IMR-90 (cell line): ENCODE measurements at regions not wholly inside any gene's neighbourhood (a gene's known extent, or its start where the extent isn't known, plus 50 kb on each side); places are given as distances from the start of the nearest gene placed in this dataset.

Experiments
- BHLHE40 ChIP-seq: fragments of 150-350 bp; IDR thresholded peaks from 2 replicates; pipeline ENCODE4 v1.6.1; 2016; ENCODE audit warnings: mild to moderate bottlenecking, low read depth, low read length
- FOS ChIP-seq: fragments of 150-350 bp; IDR thresholded peaks from 2 replicates; pipeline ENCODE4 v1.6.1; 2016; ENCODE audit warnings: low read depth, low read length
- MAFK ChIP-seq: IDR thresholded peaks from 2 replicates; pipeline ENCODE4 v1.6.1; 2012; ENCODE audit warnings: low read depth, low read length, improper control_type of control experiment
- MAZ ChIP-seq: IDR thresholded peaks from 2 replicates; pipeline ENCODE4 v1.6.1; 2012; ENCODE audit warnings: low read depth, mild to moderate bottlenecking, low read length, improper control_type of control experiment, moderate library complexity, borderline replicate concordance
- POLR2A ChIP-seq: IDR thresholded peaks from 2 replicates; pipeline ENCODE4 v1.6.1; 2012; ENCODE audit warnings: mild to moderate bottlenecking, low read depth, low read length
- RCOR1 ChIP-seq: IDR thresholded peaks from 2 replicates; pipeline ENCODE4 v1.6.1; 2012; ENCODE audit warnings: mild to moderate bottlenecking, low read length, improper control_type of control experiment; ENCODE audit not compliant: insufficient replicate concordance
- TF ChIP-seq, protein P1 (sequence below): conservative IDR thresholded peaks from 2 replicates; pipeline ENCODE4 v1.5.1; 2012; ENCODE audit warnings: mild to moderate bottlenecking, low read depth, low read length, improper control_type of control experiment
- TF ChIP-seq, protein P2 (sequence below): fragments of 150-350 bp; IDR thresholded peaks from 2 replicates; pipeline ENCODE4 v1.6.1; 2017; ENCODE audit warnings: mild to moderate bottlenecking, antibody characterized with exemption, low read length, low read depth

DNA sequence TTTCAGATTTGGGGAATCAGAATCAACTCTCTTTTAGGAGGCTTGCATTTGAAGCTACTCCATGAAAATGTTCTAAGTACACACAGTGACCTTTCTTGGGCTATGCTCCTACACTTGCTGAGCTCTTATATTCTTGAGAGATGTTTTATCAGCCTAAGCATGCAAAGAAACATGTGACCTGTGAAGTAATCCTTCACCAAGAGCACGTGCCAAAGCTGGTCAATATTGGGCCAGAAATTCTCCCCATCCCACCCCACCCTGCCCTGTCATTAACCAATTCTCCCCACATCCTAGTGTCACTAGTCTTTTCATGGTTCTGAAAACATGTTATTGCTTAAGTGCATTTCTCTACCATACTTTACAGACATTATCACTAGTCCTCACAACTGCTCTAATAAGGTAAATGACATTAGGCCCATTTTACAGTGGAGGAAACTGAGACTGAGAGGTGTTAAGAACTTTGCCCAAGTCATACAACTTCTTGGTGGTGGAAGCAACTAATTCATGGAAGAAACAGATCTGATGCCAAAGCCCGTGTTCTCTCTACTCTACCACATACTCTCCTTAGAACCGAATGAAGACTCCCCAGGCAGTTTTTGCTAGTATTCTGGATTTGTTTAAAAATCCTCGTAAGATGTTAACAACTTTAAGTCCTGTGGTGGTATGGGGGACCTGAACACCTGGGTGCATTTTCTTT is 200.6 kb downstream of the PTEN start:
- TF ChIP-seq POLR2A (no peak), MAZ (no peak), BHLHE40 (no peak), MAFK (no peak), RCOR1 (no peak), FOS (no peak)
- TF ChIP-seq, protein P1, sequence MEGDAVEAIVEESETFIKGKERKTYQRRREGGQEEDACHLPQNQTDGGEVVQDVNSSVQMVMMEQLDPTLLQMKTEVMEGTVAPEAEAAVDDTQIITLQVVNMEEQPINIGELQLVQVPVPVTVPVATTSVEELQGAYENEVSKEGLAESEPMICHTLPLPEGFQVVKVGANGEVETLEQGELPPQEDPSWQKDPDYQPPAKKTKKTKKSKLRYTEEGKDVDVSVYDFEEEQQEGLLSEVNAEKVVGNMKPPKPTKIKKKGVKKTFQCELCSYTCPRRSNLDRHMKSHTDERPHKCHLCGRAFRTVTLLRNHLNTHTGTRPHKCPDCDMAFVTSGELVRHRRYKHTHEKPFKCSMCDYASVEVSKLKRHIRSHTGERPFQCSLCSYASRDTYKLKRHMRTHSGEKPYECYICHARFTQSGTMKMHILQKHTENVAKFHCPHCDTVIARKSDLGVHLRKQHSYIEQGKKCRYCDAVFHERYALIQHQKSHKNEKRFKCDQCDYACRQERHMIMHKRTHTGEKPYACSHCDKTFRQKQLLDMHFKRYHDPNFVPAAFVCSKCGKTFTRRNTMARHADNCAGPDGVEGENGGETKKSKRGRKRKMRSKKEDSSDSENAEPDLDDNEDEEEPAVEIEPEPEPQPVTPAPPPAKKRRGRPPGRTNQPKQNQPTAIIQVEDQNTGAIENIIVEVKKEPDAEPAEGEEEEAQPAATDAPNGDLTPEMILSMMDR, result no peak
- TF ChIP-seq, protein P2, sequence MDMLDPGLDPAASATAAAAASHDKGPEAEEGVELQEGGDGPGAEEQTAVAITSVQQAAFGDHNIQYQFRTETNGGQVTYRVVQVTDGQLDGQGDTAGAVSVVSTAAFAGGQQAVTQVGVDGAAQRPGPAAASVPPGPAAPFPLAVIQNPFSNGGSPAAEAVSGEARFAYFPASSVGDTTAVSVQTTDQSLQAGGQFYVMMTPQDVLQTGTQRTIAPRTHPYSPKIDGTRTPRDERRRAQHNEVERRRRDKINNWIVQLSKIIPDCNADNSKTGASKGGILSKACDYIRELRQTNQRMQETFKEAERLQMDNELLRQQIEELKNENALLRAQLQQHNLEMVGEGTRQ, result no peak
